Adrenal gland (tissue), 5 donors: ENCODE measurements at regions not wholly inside any gene's neighbourhood (a gene's known extent, or its start where the extent isn't known, plus 50 kb on each side); places are given as distances from the start of the nearest gene placed in this dataset.

Experiments
- CTCF ChIP-seq, 6 experiments: fragments of 450-650 bp in 4 of 6; fragments of 200-600 bp in 2 of 6; sonication (generic) in 1 of 6; IDR thresholded peaks; 1 replicate in 5 of 6; 2 replicates in 1 of 6; pipeline versions ENCODE4 v1.5.1 to v1.8.0; 2016 to 2021; ENCODE audit warnings: antibody characterized with exemption in 6 of 6, mild to moderate bottlenecking in 2 of 6, moderate library complexity in 1 of 6
- POLR2A ChIP-seq, 2 donors: fragments of 450-650 bp; IDR thresholded peaks; one replicate each; pipeline ENCODE4 v1.6.1; 2017; ENCODE audit warnings: antibody characterized with exemption in 2 of 2, mild to moderate bottlenecking in 2 of 2, moderate library complexity in 1 of 2
- donor health status: DM: no; HTN: no; CAD: no.

GRCh38 chr13:107770541-107770940, 444.8 kb downstream of the LIG4 start:
- TF ChIP-seq CTCF (IDR thresholded peaks at IDR 0.05), result no peak
- no peak for TF ChIP-seq POLR2A (IDR thresholded peaks at IDR 0.05)
